ENCODE measurements at regions not wholly inside any gene's neighbourhood (a gene's known extent, or its start where the extent isn't known, plus 50 kb on each side); places are given as distances from the start of the nearest gene placed in this dataset.

DNA sequence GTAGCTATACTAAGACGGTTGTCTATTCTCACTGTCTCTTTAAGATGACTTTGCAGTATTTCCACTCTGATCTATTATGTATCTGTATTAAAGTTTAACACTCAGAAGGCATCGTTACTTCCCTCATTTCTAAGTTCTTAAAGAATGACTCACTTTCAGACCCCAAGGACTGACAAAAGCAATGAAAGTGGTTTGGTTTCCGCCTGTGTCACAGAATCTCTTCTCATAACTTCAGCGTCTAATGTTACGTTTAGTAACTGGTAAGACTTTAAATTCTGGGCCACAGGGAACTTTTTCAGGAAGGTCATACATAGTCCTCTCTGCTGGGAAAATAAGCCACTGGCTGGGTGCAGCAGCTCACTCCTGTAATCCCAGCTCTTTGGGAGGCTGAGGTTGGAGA is 892.0 kb upstream of the AUTS2 start:
- peaks cover 5% of the 10 kb centered on the region for H3K27me3 Mint-ChIP-seq (ENCODE audit: insufficient read depth, low read depth, poor library complexity)
- no peaks in the 10 kb centered on the region for H3K4me1 Mint-ChIP-seq
- TF ChIP-seq EZH2 (IDR thresholded peaks at IDR 0.05; ENCODE audit: low read depth, unreplicated experiment): no peak
- no peak for TF ChIP-seq POLR2AphosphoS5 (IDR thresholded peaks at IDR 0.05; ENCODE audit: low read depth)
- TF ChIP-seq NANOG (IDR thresholded peaks at IDR 0.05; ENCODE audit: borderline replicate concordance): no peak
- TF ChIP-seq, protein P1, sequence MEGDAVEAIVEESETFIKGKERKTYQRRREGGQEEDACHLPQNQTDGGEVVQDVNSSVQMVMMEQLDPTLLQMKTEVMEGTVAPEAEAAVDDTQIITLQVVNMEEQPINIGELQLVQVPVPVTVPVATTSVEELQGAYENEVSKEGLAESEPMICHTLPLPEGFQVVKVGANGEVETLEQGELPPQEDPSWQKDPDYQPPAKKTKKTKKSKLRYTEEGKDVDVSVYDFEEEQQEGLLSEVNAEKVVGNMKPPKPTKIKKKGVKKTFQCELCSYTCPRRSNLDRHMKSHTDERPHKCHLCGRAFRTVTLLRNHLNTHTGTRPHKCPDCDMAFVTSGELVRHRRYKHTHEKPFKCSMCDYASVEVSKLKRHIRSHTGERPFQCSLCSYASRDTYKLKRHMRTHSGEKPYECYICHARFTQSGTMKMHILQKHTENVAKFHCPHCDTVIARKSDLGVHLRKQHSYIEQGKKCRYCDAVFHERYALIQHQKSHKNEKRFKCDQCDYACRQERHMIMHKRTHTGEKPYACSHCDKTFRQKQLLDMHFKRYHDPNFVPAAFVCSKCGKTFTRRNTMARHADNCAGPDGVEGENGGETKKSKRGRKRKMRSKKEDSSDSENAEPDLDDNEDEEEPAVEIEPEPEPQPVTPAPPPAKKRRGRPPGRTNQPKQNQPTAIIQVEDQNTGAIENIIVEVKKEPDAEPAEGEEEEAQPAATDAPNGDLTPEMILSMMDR (conservative IDR thresholded peaks at IDR 0.05; ENCODE audit: low read depth in 2 of 2): no peak
- TF ChIP-seq JUNB (IDR thresholded peaks at IDR 0.05; ENCODE audit: unreplicated experiment): no peak
- no peak for TF ChIP-seq ZNF114 (CRISPR knock-in tag; IDR thresholded peaks at IDR 0.05)
- TF ChIP-seq STAT1 (IDR thresholded peaks at IDR 0.05; ENCODE audit: unreplicated experiment): no peak
- no peak for TF ChIP-seq EZH2phosphoT487 (IDR thresholded peaks at IDR 0.05; ENCODE audit: unreplicated experiment)
- H3K4me3 Mint-ChIP-seq: no peak overlapping the region
- H3K27ac Mint-ChIP-seq: no peak overlapping the region
- no peak overlapping the region for H3K4me3 ChIP-seq
- H3K4me2 ChIP-seq: no peak overlapping the region
- H3K27ac ChIP-seq (ENCODE audit: low read depth): no peak overlapping the region
- H3K79me2 ChIP-seq (replicated peaks; ENCODE audit: insufficient read depth): no peaks in the 10 kb centered on the region
- H3K9me3 Mint-ChIP-seq: peaks cover 98% of the 10 kb centered on the region
- no peak for DNase-seq (ENCODE audit: low spot score)
- H3K27me3 ChIP-seq (ENCODE audit: insufficient read depth): no peaks in the 10 kb centered on the region
- H3F3A ChIP-seq (replicated peaks; ENCODE audit: low read depth): no peaks in the 10 kb centered on the region
- peaks cover 38% of the 10 kb centered on the region for H3K36me3 Mint-ChIP-seq (ENCODE audit: low read depth)
- H3K36me3 ChIP-seq (ENCODE audit: insufficient read depth): no peaks in the 10 kb centered on the region
- H2AFZ ChIP-seq: no peak overlapping the region
- no peaks in the 10 kb centered on the region for H4K20me1 ChIP-seq (replicated peaks; ENCODE audit: insufficient read depth)
- no peak for ATAC-seq
- no peaks in the 10 kb centered on the region for H3K4me1 ChIP-seq (ENCODE audit: insufficient read depth)
- no peaks in the 10 kb centered on the region for H3K9me2 ChIP-seq (ENCODE audit: insufficient read depth)

DNA sequence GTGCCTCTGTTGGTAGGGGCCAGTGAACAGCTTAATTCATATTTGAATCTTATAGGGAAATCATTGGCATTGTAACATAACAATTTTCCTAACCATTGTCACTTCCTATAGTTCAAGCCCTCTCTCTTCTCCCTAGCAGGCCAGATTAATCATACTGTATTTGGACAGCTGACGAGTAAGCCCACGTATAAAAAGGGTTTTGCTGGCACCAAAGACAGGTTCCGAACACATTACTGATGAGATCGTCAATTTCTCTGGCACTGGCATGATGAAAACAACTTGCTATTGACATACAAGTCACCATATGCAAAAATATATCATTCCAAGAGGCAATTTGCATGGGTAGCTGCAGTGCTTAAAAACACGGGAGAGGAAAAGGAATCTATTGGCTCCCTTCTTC is 891.1 kb upstream of the AUTS2 start:
- no peak overlapping the region for H3K4me2 ChIP-seq
- H3K27me3 Mint-ChIP-seq (ENCODE audit: insufficient read depth, low read depth, poor library complexity): peaks cover 5% of the 10 kb centered on the region
- peaks cover 40% of the 10 kb centered on the region for H3K36me3 Mint-ChIP-seq (ENCODE audit: low read depth)
- H3F3A ChIP-seq (replicated peaks; ENCODE audit: low read depth): no peaks in the 10 kb centered on the region
- no peaks in the 10 kb centered on the region for H3K9me2 ChIP-seq (ENCODE audit: insufficient read depth)
- ATAC-seq (no peak), DNase-seq (ENCODE audit: low spot score) (no peak)
- H3K27me3 ChIP-seq (ENCODE audit: insufficient read depth): no peaks in the 10 kb centered on the region
- no peaks in the 10 kb centered on the region for H3K4me1 ChIP-seq (ENCODE audit: insufficient read depth)
- H3K4me3 ChIP-seq: no peak overlapping the region
- H2AFZ ChIP-seq: no peak overlapping the region
- H3K36me3 ChIP-seq (ENCODE audit: insufficient read depth): no peaks in the 10 kb centered on the region
- H3K9me3 Mint-ChIP-seq: peaks cover 98% of the 10 kb centered on the region
- H3K27ac ChIP-seq (ENCODE audit: low read depth): no peak overlapping the region
- H3K4me1 Mint-ChIP-seq: no peaks in the 10 kb centered on the region
- no peaks in the 10 kb centered on the region for H4K20me1 ChIP-seq (replicated peaks; ENCODE audit: insufficient read depth)
- no peak overlapping the region for H3K4me3 Mint-ChIP-seq
- no peaks in the 10 kb centered on the region for H3K79me2 ChIP-seq (replicated peaks; ENCODE audit: insufficient read depth)
- H3K27ac Mint-ChIP-seq: no peak overlapping the region
- TF ChIP-seq ZNF114 (CRISPR knock-in tag; IDR thresholded peaks at IDR 0.05) (no peak), EZH2 (IDR thresholded peaks at IDR 0.05; ENCODE audit: low read depth, unreplicated experiment) (no peak), STAT1 (IDR thresholded peaks at IDR 0.05; ENCODE audit: unreplicated experiment) (no peak), EZH2phosphoT487 (IDR thresholded peaks at IDR 0.05; ENCODE audit: unreplicated experiment) (no peak), CREB1 (CRISPR knock-in tag; IDR thresholded peaks at IDR 0.05; ENCODE audit: low read depth) (no peak), POLR2AphosphoS5 (IDR thresholded peaks at IDR 0.05; ENCODE audit: low read depth) (no peak), ZNF331 (CRISPR knock-in tag; IDR thresholded peaks at IDR 0.05; ENCODE audit: low read depth) (no peak)
- TF ChIP-seq, protein P2, sequence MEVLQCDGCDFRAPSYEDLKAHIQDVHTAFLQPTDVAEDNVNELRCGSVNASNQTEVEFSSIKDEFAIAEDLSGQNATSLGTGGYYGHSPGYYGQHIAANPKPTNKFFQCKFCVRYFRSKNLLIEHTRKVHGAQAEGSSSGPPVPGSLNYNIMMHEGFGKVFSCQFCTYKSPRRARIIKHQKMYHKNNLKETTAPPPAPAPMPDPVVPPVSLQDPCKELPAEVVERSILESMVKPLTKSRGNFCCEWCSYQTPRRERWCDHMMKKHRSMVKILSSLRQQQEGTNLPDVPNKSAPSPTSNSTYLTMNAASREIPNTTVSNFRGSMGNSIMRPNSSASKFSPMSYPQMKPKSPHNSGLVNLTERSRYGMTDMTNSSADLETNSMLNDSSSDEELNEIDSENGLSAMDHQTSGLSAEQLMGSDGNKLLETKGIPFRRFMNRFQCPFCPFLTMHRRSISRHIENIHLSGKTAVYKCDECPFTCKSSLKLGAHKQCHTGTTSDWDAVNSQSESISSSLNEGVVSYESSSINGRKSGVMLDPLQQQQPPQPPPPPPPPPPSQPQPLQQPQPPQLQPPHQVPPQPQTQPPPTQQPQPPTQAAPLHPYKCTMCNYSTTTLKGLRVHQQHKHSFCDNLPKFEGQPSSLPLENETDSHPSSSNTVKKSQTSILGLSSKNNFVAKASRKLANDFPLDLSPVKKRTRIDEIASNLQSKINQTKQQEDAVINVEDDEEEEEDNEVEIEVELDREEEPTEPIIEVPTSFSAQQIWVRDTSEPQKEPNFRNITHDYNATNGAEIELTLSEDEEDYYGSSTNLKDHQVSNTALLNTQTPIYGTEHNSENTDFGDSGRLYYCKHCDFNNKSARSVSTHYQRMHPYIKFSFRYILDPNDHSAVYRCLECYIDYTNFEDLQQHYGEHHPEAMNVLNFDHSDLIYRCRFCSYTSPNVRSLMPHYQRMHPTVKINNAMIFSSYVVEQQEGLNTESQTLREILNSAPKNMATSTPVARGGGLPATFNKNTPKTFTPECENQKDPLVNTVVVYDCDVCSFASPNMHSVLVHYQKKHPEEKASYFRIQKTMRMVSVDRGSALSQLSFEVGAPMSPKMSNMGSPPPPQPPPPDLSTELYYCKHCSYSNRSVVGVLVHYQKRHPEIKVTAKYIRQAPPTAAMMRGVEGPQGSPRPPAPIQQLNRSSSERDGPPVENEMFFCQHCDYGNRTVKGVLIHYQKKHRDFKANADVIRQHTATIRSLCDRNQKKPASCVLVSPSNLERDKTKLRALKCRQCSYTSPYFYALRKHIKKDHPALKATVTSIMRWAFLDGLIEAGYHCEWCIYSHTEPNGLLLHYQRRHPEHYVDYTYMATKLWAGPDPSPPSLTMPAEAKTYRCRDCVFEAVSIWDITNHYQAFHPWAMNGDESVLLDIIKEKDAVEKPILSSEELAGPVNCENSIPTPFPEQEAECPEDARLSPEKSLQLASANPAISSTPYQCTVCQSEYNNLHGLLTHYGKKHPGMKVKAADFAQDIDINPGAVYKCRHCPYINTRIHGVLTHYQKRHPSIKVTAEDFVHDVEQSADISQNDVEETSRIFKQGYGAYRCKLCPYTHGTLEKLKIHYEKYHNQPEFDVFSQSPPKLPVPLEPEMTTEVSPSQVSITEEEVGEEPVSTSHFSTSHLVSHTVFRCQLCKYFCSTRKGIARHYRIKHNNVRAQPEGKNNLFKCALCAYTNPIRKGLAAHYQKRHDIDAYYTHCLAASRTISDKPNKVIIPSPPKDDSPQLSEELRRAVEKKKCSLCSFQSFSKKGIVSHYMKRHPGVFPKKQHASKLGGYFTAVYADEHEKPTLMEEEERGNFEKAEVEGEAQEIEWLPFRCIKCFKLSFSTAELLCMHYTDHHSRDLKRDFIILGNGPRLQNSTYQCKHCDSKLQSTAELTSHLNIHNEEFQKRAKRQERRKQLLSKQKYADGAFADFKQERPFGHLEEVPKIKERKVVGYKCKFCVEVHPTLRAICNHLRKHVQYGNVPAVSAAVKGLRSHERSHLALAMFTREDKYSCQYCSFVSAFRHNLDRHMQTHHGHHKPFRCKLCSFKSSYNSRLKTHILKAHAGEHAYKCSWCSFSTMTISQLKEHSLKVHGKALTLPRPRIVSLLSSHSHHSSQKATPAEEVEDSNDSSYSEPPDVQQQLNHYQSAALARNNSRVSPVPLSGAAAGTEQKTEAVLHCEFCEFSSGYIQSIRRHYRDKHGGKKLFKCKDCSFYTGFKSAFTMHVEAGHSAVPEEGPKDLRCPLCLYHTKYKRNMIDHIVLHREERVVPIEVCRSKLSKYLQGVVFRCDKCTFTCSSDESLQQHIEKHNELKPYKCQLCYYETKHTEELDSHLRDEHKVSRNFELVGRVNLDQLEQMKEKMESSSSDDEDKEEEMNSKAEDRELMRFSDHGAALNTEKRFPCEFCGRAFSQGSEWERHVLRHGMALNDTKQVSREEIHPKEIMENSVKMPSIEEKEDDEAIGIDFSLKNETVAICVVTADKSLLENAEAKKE (CRISPR knock-in tag; IDR thresholded peaks at IDR 0.05): no peak
- TF ChIP-seq, protein P1 (conservative IDR thresholded peaks at IDR 0.05; ENCODE audit: low read depth in 2 of 2): no peak
